ENCODE measurements at regions not wholly inside any gene's neighbourhood (a gene's known extent, or its start where the extent isn't known, plus 50 kb on each side); places are given as distances from the start of the nearest gene placed in this dataset.
"Not testable (repeated sequence)": the region's sequence is repeated elsewhere in the genome, so short reads cannot be mapped to it uniquely, and the experiment has no call there.

DNA sequence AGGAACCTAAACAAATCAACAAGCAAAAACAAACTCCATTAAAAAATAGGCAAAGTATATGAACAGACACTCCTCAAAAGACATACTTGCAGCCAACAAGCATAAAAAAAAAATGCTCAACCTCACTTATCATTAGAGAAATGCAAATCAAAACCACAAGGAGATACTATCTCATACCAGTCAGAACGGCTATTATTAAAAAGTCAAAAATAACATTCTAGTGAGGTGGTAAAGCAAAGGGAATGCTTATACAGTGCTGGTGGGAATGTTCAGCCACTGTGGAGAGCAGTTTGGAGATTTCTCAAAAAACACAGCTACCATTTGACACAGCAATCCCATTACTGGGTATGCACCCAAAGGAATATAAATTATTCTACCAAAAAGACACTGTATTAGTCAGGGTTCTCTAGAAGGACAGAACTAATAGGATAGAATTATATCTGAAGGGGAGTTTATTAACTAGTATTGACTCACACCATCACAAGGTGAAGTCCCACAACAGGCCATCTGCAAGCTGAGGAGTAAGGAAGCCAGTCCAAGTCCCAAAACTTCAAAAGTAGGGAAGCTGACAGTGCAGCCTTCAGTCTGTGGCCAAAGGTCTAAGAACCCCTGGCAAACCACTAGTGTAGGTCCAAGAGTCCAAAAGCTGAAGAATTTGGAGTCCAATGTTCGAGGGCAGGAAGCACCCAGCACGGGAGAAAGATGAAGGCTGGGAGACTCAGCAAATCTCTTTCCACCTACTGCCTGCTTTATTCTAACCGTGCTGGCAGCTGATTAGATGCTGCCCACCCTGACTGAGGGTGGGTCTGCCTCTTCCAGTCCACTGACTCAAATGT is 101.6 kb upstream of the KRAS start:
- no peak overlapping the region for H3K9ac ChIP-seq (ENCODE audit: low read length)
- no peaks in the 10 kb centered on the region for H3F3A ChIP-seq (ENCODE audit: insufficient read depth, low read length)
- H3K36me3 ChIP-seq (ENCODE audit: insufficient read depth, low read length): no peaks in the 10 kb centered on the region
- no peaks in the 10 kb centered on the region for H3K9me3 ChIP-seq (ENCODE audit: low read length)
- H3K4me2 ChIP-seq (ENCODE audit: low read length): no peak overlapping the region
- H3K79me2 ChIP-seq (ENCODE audit: insufficient read depth, low read length): no peaks in the 10 kb centered on the region
- H3K4me3 ChIP-seq (ENCODE audit: low read depth, low read length, poor library complexity, severe bottlenecking): no peak overlapping the region
- no peaks in the 10 kb centered on the region for H3K9me2 ChIP-seq (ENCODE audit: low read depth, low read length)
- H3K4me1 ChIP-seq (ENCODE audit: insufficient read depth, low read length, severe bottlenecking): no peaks in the 10 kb centered on the region
- no peaks in the 10 kb centered on the region for H3K27me3 ChIP-seq (ENCODE audit: insufficient read depth, low read length)
- no peak overlapping the region for H3K27ac ChIP-seq (ENCODE audit: low read depth, low read length, poor library complexity, severe bottlenecking)
- TF ChIP-seq EZH2 (IDR thresholded peaks at IDR 0.05; ENCODE audit: borderline replicate concordance, low read length): no peak
- TF ChIP-seq, protein P1, sequence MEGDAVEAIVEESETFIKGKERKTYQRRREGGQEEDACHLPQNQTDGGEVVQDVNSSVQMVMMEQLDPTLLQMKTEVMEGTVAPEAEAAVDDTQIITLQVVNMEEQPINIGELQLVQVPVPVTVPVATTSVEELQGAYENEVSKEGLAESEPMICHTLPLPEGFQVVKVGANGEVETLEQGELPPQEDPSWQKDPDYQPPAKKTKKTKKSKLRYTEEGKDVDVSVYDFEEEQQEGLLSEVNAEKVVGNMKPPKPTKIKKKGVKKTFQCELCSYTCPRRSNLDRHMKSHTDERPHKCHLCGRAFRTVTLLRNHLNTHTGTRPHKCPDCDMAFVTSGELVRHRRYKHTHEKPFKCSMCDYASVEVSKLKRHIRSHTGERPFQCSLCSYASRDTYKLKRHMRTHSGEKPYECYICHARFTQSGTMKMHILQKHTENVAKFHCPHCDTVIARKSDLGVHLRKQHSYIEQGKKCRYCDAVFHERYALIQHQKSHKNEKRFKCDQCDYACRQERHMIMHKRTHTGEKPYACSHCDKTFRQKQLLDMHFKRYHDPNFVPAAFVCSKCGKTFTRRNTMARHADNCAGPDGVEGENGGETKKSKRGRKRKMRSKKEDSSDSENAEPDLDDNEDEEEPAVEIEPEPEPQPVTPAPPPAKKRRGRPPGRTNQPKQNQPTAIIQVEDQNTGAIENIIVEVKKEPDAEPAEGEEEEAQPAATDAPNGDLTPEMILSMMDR (IDR thresholded peaks at IDR 0.05; ENCODE audit: low read length): no peak
- H4K20me1 ChIP-seq (ENCODE audit: insufficient read depth, low read length): no peaks in the 10 kb centered on the region
- no peak overlapping the region for H2AFZ ChIP-seq (ENCODE audit: low read length)

DNA sequence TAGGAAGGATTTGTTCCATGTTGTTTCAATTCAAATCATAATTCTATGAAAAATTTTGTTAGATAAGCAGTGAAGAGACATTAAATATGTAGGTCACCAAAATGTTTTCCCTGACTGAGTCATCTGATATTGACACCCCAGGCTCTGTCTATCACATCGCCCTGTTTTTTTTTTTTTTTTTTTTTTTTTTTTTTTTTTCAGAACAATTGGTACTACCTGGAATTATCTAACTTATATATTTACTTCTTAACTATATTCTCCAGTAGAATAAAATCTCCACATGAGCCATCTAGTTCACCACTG is 97.8 kb upstream of the KRAS start:
- Histone ChIP-seq H3K36me3 (ENCODE audit: insufficient read depth, low read length) (no peaks in the 10 kb centered on the region), H3K79me2 (ENCODE audit: insufficient read depth, low read length) (no peaks in the 10 kb centered on the region), H3K27me3 (ENCODE audit: insufficient read depth, low read length) (no peaks in the 10 kb centered on the region), H4K20me1 (ENCODE audit: insufficient read depth, low read length) (no peaks in the 10 kb centered on the region), H3K9me3 (ENCODE audit: low read length) (no peaks in the 10 kb centered on the region), H3K27ac (ENCODE audit: low read depth, low read length, poor library complexity, severe bottlenecking) (no peak overlapping the region), H3K4me2 (ENCODE audit: low read length) (no peak overlapping the region), H3K9me2 (ENCODE audit: low read depth, low read length) (no peaks in the 10 kb centered on the region), H3K9ac (ENCODE audit: low read length) (no peak overlapping the region), H3K4me1 (ENCODE audit: insufficient read depth, low read length, severe bottlenecking) (no peaks in the 10 kb centered on the region), H3F3A (ENCODE audit: insufficient read depth, low read length) (no peaks in the 10 kb centered on the region), H2AFZ (ENCODE audit: low read length) (no peak overlapping the region), H3K4me3 (ENCODE audit: low read depth, low read length, poor library complexity, severe bottlenecking) (no peak overlapping the region)
- TF ChIP-seq, protein P1 (IDR thresholded peaks at IDR 0.05; ENCODE audit: low read length): no peak
- TF ChIP-seq EZH2 (IDR thresholded peaks at IDR 0.05; ENCODE audit: borderline replicate concordance, low read length): no peak

DNA sequence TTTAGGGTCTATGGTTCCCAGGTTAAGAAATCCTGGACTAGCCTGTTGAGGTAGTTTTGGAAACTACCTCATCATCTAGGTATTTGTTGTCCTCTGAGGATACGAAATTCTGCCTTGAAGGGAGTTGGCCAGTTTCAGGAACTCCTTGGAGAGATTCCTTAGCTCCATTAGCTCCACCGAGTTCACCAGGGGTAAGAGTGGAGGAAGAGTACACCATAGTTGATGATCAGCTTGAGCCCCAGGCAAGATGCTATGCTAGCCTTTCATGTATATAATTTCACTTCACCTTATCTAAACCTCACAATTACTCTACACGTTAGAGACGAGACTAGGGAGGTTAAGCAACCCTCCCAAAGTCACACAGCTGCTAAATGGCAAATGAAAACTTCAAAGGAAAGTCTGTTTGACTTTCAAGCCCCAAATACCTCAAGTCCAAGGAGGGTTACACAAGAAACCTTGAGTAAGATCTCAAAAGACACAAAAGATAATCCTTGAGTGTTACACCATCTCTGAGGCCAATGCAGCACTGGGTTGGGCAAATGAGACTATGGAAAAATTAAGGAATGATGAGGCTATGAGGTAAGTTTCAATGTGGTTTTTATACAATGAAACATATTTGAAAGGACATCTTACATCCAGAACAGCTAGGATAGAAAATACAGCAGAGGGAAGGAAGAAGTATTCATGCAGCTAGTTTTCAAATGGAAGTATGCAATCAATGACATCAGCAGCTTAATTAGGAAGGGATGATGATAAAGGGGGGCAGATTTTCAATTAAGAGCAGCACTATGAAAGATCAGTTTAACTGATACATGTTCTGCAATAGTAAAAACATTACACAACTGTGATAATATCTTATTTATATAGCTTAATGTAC is 97.2 kb upstream of the KRAS start:
- no peak overlapping the region for H2AFZ ChIP-seq (ENCODE audit: low read length)
- no peaks in the 10 kb centered on the region for H3K27me3 ChIP-seq (ENCODE audit: insufficient read depth, low read length)
- H3K4me2 ChIP-seq (ENCODE audit: low read length): no peak overlapping the region
- TF ChIP-seq EZH2 (IDR thresholded peaks at IDR 0.05; ENCODE audit: borderline replicate concordance, low read length): no peak
- TF ChIP-seq, protein P1 (IDR thresholded peaks at IDR 0.05; ENCODE audit: low read length): no peak
- H3K79me2 ChIP-seq (ENCODE audit: insufficient read depth, low read length): no peaks in the 10 kb centered on the region
- no peak overlapping the region for H3K9ac ChIP-seq (ENCODE audit: low read length)
- no peak overlapping the region for H3K4me3 ChIP-seq (ENCODE audit: low read depth, low read length, poor library complexity, severe bottlenecking)
- H3K36me3 ChIP-seq (ENCODE audit: insufficient read depth, low read length): no peaks in the 10 kb centered on the region
- no peaks in the 10 kb centered on the region for H3F3A ChIP-seq (ENCODE audit: insufficient read depth, low read length)
- H3K9me3 ChIP-seq (ENCODE audit: low read length): no peaks in the 10 kb centered on the region
- H3K4me1 ChIP-seq (ENCODE audit: insufficient read depth, low read length, severe bottlenecking): no peaks in the 10 kb centered on the region
- no peak overlapping the region for H3K27ac ChIP-seq (ENCODE audit: low read depth, low read length, poor library complexity, severe bottlenecking)
- H3K9me2 ChIP-seq (ENCODE audit: low read depth, low read length): no peaks in the 10 kb centered on the region
- H4K20me1 ChIP-seq (ENCODE audit: insufficient read depth, low read length): no peaks in the 10 kb centered on the region

DNA sequence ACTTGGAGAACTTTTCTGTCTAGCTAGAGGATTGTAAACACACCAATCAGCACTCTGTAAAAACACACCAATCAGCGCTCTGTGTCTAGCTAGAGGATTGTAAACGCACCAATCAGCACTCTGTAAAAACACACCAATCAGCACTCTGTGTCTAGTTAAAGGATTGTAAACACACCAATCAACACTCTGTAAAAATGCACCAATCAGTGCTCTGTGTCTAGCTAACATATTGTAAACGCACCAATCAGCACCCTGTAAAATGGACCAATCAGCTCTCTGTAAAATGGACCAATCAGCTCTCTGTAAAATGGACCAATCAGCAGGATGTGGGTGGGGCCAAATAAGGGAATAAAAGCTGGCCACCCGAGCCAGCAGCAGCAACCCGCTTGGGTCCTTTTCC is 91.1 kb upstream of the KRAS start:
- H3K4me1 ChIP-seq (ENCODE audit: insufficient read depth, low read length, severe bottlenecking); H3K27me3 ChIP-seq (ENCODE audit: insufficient read depth, low read length); H3K9me2 ChIP-seq (ENCODE audit: low read depth, low read length); H3K27ac ChIP-seq (ENCODE audit: low read depth, low read length, poor library complexity, severe bottlenecking); H3K36me3 ChIP-seq (ENCODE audit: insufficient read depth, low read length); H2AFZ ChIP-seq (ENCODE audit: low read length); H4K20me1 ChIP-seq (ENCODE audit: insufficient read depth, low read length); H3K9me3 ChIP-seq (ENCODE audit: low read length); H3K79me2 ChIP-seq (ENCODE audit: insufficient read depth, low read length); H3K4me2 ChIP-seq (ENCODE audit: low read length); H3F3A ChIP-seq (ENCODE audit: insufficient read depth, low read length); H3K4me3 ChIP-seq (ENCODE audit: low read depth, low read length, poor library complexity, severe bottlenecking); H3K9ac ChIP-seq (ENCODE audit: low read length): not testable (repeated sequence)
